Left lobe of liver (tissue), 2 donors: ENCODE measurements at regions not wholly inside any gene's neighbourhood (a gene's known extent, or its start where the extent isn't known, plus 50 kb on each side); places are given as distances from the start of the nearest gene placed in this dataset.
"Not testable (repeated sequence)": the region's sequence is repeated elsewhere in the genome, so short reads cannot be mapped to it uniquely, and the experiment has no call there.

Source experiments
- ATAC-seq: fragments of 200-7000 bp; cut with Tn5 transposase; one replicate; pipeline ENCODE4 v1.9.1; 2020; ENCODE audit warnings: mild to moderate bottlenecking, moderate library complexity
- DNase-seq: peaks from one replicate; pipeline ENCODE4 v3.0.0-alpha.2; 2020; ENCODE audit warnings: low spot score
- donor health status: DM: no; HTN: no; CAD: no; lungs with moderate emphysema.
- donor health status: DM: no; HTN: yes; CAD: no.

GRCh38 chr5:17951392-17952169 is 317.3 kb downstream of the TAF11L14 start:
- DNase-seq (no peak), ATAC-seq (no peak)

- DNase-seq = no peak
- ATAC-seq = no peak
These were observed 318.0 kb downstream of the TAF11L14 start for GRCh38 chr5:17952231-17952630.

GRCh38 chr5:17964067-17964466 is 329.8 kb downstream of the TAF11L14 start:
- DNase-seq = no peak
- no peak for ATAC-seq

- ATAC-seq (no peak), DNase-seq (no peak)
These were observed 332.6 kb downstream of the TAF11L14 start for GRCh38 chr5:17966640-17967402.

- ATAC-seq = no peak
- DNase-seq = no peak
These were observed 342.1 kb downstream of the TAF11L14 start for GRCh38 chr5:17976404-17976803.

- no peak for ATAC-seq
These were observed 344.7 kb downstream of the TAF11L14 start for GRCh38 chr5:17978954-17979353.

GRCh38 chr5:17982626-17983025 is 348.4 kb downstream of the TAF11L14 start:
- not testable (repeated sequence) for DNase-seq, ATAC-seq

More at GRCh38 chr5:17978954-17979353, 344.7 kb downstream of the TAF11L14 start:
- no peak for DNase-seq

- ATAC-seq (no peak), DNase-seq (no peak)
These were observed 354.8 kb downstream of the TAF11L14 start for GRCh38 chr5:17989036-17989435.

- DNase-seq = no peak
- ATAC-seq = no peak
These were observed 355.6 kb downstream of the TAF11L14 start for GRCh38 chr5:17989567-17990563.

- ATAC-seq (no peak), DNase-seq (no peak)
These were observed 357.5 kb downstream of the TAF11L14 start for GRCh38 chr5:17991775-17992174.

GRCh38 chr5:17992291-17992690 is 358.0 kb downstream of the TAF11L14 start:
- no peak for ATAC-seq
- no peak for DNase-seq

- no peak for ATAC-seq
These were observed 361.7 kb downstream of the TAF11L14 start for GRCh38 chr5:17995997-17996396.

GRCh38 chr5:17999858-18000257 is 365.6 kb downstream of the TAF11L14 start:
- DNase-seq = no peak

More at GRCh38 chr5:17995997-17996396, 361.7 kb downstream of the TAF11L14 start:
- no peak for DNase-seq

GRCh38 chr5:18000744-18001143 is 366.5 kb downstream of the TAF11L14 start:
- DNase-seq (no peak), ATAC-seq (no peak)

More at GRCh38 chr5:17999858-18000257, 365.6 kb downstream of the TAF11L14 start:
- ATAC-seq = no peak

- DNase-seq (no peak), ATAC-seq (no peak)
These were observed 369.1 kb downstream of the TAF11L14 start for GRCh38 chr5:18003312-18003711.

- DNase-seq (no peak), ATAC-seq (no peak)
These were observed 369.5 kb downstream of the TAF11L14 start for GRCh38 chr5:18003784-18004183.

- DNase-seq, ATAC-seq: not testable (repeated sequence)
These were observed 372.0 kb downstream of the TAF11L14 start for GRCh38 chr5:18006235-18006634.

GRCh38 chr5:18008940-18009339 is 374.7 kb downstream of the TAF11L14 start:
- no peak for DNase-seq
- no peak for ATAC-seq

GRCh38 chr5:18010053-18010452 is 375.8 kb downstream of the TAF11L14 start:
- DNase-seq (no peak), ATAC-seq (no peak)

GRCh38 chr5:18018472-18018871 is 384.2 kb downstream of the TAF11L14 start:
- no peak for DNase-seq
- ATAC-seq = no peak

- DNase-seq (no peak), ATAC-seq (no peak)
These were observed 389.0 kb downstream of the TAF11L14 start for GRCh38 chr5:18023275-18023674.
